ENCODE measurements at regions not wholly inside any gene's neighbourhood (a gene's known extent, or its start where the extent isn't known, plus 50 kb on each side); places are given as distances from the start of the nearest gene placed in this dataset.
"Not testable (repeated sequence)": the region's sequence is repeated elsewhere in the genome, so short reads cannot be mapped to it uniquely, and the experiment has no call there.

GRCh38 chr7:52749880-52750279 is 285.6 kb upstream of the POM121L12 start:
- Mint-ChIP-seq H3K9me3 (peaks cover 48% of the 10 kb centered on the region), H3K4me1 (ENCODE audit: low read depth) (no peaks in the 10 kb centered on the region), H3K27me3 (ENCODE audit: low read depth) (no peaks in the 10 kb centered on the region), H3K4me3 (ENCODE audit: low read depth) (no peak overlapping the region), H3K36me3 (ENCODE audit: low read depth) (no peaks in the 10 kb centered on the region), H3K27ac (no peak overlapping the region)
- DNase-seq (ENCODE audit: low spot score), result no peak
- intact Hi-C loops (cut with micrococcal nuclease), result no loop called here

GRCh38 chr7:52747817-52748216 is 287.6 kb upstream of the POM121L12 start:
- H3K4me3 Mint-ChIP-seq (ENCODE audit: low read depth), result no peak overlapping the region
- H3K4me1 Mint-ChIP-seq (ENCODE audit: low read depth), result no peaks in the 10 kb centered on the region
- DNase-seq (ENCODE audit: low spot score), result no peak
- H3K36me3 Mint-ChIP-seq (ENCODE audit: low read depth), result no peaks in the 10 kb centered on the region
- no peaks in the 10 kb centered on the region for H3K27me3 Mint-ChIP-seq (ENCODE audit: low read depth)
- H3K27ac Mint-ChIP-seq, result no peak overlapping the region
- peaks cover 46% of the 10 kb centered on the region for H3K9me3 Mint-ChIP-seq
- intact Hi-C loops (cut with micrococcal nuclease), result no loop called here

GRCh38 chr7:52741670-52742290 is 293.7 kb upstream of the POM121L12 start:
- H3K27ac Mint-ChIP-seq, result no peak overlapping the region
- no peak for DNase-seq (ENCODE audit: low spot score)
- no peaks in the 10 kb centered on the region for H3K4me1 Mint-ChIP-seq (ENCODE audit: low read depth)
- intact Hi-C loops (cut with micrococcal nuclease), result no loop called here
- H3K27me3 Mint-ChIP-seq (ENCODE audit: low read depth), result no peaks in the 10 kb centered on the region
- peaks cover 52% of the 10 kb centered on the region for H3K9me3 Mint-ChIP-seq
- H3K4me3 Mint-ChIP-seq (ENCODE audit: low read depth), result no peak overlapping the region
- no peaks in the 10 kb centered on the region for H3K36me3 Mint-ChIP-seq (ENCODE audit: low read depth)

DNA sequence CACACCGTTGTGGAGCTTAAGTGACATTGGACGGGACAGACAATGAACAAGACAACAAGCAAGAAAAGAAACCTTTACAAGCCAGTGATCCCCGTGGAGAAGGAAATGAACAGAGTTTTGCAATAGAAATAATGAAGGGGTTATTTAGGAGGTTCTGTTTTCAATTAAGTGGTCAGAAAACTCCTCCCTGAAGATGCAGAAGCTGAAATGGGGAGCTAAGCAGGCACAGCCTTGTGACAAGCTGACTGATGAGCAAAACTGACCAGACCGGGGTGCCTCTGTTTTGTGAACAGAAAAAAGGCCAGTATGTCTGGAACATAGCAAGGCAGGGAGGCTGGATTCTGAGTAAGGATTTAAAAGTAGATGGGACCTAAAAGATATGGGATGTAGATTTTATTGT is 299.8 kb upstream of the POM121L12 start:
- intact Hi-C loops (cut with micrococcal nuclease), result no loop called here
- Mint-ChIP-seq H3K4me1 (ENCODE audit: low read depth) (no peaks in the 10 kb centered on the region), H3K27ac (no peak overlapping the region), H3K36me3 (ENCODE audit: low read depth) (no peaks in the 10 kb centered on the region), H3K9me3 (peaks cover 40% of the 10 kb centered on the region), H3K4me3 (ENCODE audit: low read depth) (no peak overlapping the region), H3K27me3 (ENCODE audit: low read depth) (no peaks in the 10 kb centered on the region)
- no peak for DNase-seq (ENCODE audit: low spot score)

GRCh38 chr7:52728683-52729082 is 306.8 kb upstream of the POM121L12 start:
- DNase-seq (ENCODE audit: low spot score); H3K4me1 Mint-ChIP-seq (ENCODE audit: low read depth); H3K27me3 Mint-ChIP-seq (ENCODE audit: low read depth); intact Hi-C loops (cut with micrococcal nuclease); H3K27ac Mint-ChIP-seq; H3K36me3 Mint-ChIP-seq (ENCODE audit: low read depth); H3K4me3 Mint-ChIP-seq (ENCODE audit: low read depth): not testable (repeated sequence)
- peaks cover 34% of the 10 kb centered on the region for H3K9me3 Mint-ChIP-seq

DNA sequence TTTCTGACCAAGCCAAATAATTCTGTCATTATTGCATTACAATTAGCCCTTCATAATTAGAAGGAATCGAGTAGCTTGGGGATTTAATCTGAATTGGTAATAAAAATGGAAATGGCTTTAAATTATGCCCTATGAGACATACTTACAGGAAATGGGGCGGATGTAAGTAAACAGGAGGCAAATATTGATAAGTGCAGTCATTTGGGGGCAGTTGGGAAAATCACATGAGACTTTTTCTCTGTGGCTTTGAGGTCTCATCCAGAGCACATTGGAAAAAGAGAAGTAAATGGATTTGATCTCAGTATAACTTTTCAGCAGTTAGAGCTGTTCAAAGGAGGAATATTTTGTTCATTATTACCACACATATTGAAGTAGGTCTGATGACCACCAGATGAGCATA is 307.8 kb upstream of the POM121L12 start:
- H3K4me3 Mint-ChIP-seq (ENCODE audit: low read depth), result no peak overlapping the region
- DNase-seq (ENCODE audit: low spot score), result no peak
- H3K36me3 Mint-ChIP-seq (ENCODE audit: low read depth), result no peaks in the 10 kb centered on the region

GRCh38 chr7:52726986-52727385 is 308.4 kb upstream of the POM121L12 start:
- Mint-ChIP-seq H3K27ac (no peak overlapping the region), H3K9me3 (peaks cover 38% of the 10 kb centered on the region), H3K4me3 (ENCODE audit: low read depth) (no peak overlapping the region), H3K4me1 (ENCODE audit: low read depth) (no peaks in the 10 kb centered on the region), H3K27me3 (ENCODE audit: low read depth) (no peaks in the 10 kb centered on the region), H3K36me3 (ENCODE audit: low read depth) (no peaks in the 10 kb centered on the region)
- no peak for DNase-seq (ENCODE audit: low spot score)
- intact Hi-C loops (cut with micrococcal nuclease), result no loop called here

More for the DNA sequence above, 307.8 kb upstream of the POM121L12 start:
- Mint-ChIP-seq H3K9me3 (peaks cover 41% of the 10 kb centered on the region), H3K4me1 (ENCODE audit: low read depth) (no peaks in the 10 kb centered on the region), H3K27ac (no peak overlapping the region), H3K27me3 (ENCODE audit: low read depth) (no peaks in the 10 kb centered on the region)
- intact Hi-C loops (cut with micrococcal nuclease), result no loop called here

GRCh38 chr7:52726493-52726892 is 308.9 kb upstream of the POM121L12 start:
- Mint-ChIP-seq H3K4me3 (ENCODE audit: low read depth) (no peak overlapping the region), H3K9me3 (peaks cover 34% of the 10 kb centered on the region), H3K36me3 (ENCODE audit: low read depth) (no peaks in the 10 kb centered on the region), H3K27ac (no peak overlapping the region), H3K4me1 (ENCODE audit: low read depth) (no peaks in the 10 kb centered on the region), H3K27me3 (ENCODE audit: low read depth) (no peaks in the 10 kb centered on the region)
- no peak for DNase-seq (ENCODE audit: low spot score)
- intact Hi-C loops (cut with micrococcal nuclease), result no loop called here

GRCh38 chr7:52723606-52724005 is 311.8 kb upstream of the POM121L12 start:
- H3K27me3 Mint-ChIP-seq (ENCODE audit: low read depth), result no peaks in the 10 kb centered on the region
- no peak for DNase-seq (ENCODE audit: low spot score)
- H3K4me3 Mint-ChIP-seq (ENCODE audit: low read depth), result no peak overlapping the region
- H3K4me1 Mint-ChIP-seq (ENCODE audit: low read depth), result no peaks in the 10 kb centered on the region
- intact Hi-C loops (cut with micrococcal nuclease), result no loop called here
- no peak overlapping the region for H3K27ac Mint-ChIP-seq
- peaks cover 31% of the 10 kb centered on the region for H3K9me3 Mint-ChIP-seq
- H3K36me3 Mint-ChIP-seq (ENCODE audit: low read depth), result no peaks in the 10 kb centered on the region

DNA sequence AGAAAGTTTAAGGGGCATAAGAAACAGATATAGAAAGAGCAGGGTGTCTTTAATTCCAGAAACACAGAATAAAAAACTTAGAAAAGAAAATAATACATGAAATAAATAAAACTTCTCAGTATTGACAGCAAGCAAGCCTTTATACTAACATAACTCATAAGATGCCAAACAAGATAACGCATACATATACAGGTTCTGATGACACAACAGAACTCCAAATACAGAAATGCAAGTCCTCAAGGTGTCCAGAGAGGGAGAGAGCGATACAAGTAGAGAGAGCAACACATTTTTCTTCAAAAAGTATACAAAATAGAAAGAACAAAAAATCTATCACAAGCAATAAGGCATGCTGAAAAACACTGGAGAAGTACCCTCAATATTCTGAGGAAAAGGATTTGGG is 314.6 kb upstream of the POM121L12 start:
- no peak overlapping the region for H3K27ac Mint-ChIP-seq
- H3K36me3 Mint-ChIP-seq (ENCODE audit: low read depth), result no peaks in the 10 kb centered on the region
- H3K4me3 Mint-ChIP-seq (ENCODE audit: low read depth), result no peak overlapping the region
- no peak for DNase-seq (ENCODE audit: low spot score)
- H3K4me1 Mint-ChIP-seq (ENCODE audit: low read depth), result no peaks in the 10 kb centered on the region
- H3K27me3 Mint-ChIP-seq (ENCODE audit: low read depth), result no peaks in the 10 kb centered on the region
- intact Hi-C loops (cut with micrococcal nuclease), result no loop called here
- H3K9me3 Mint-ChIP-seq, result peaks cover 30% of the 10 kb centered on the region

GRCh38 chr7:52719677-52720076 is 315.8 kb upstream of the POM121L12 start:
- Mint-ChIP-seq H3K36me3 (ENCODE audit: low read depth) (no peaks in the 10 kb centered on the region), H3K27me3 (ENCODE audit: low read depth) (no peaks in the 10 kb centered on the region), H3K4me3 (ENCODE audit: low read depth) (no peak overlapping the region), H3K9me3 (peaks cover 34% of the 10 kb centered on the region), H3K27ac (no peak overlapping the region), H3K4me1 (ENCODE audit: low read depth) (no peaks in the 10 kb centered on the region)
- intact Hi-C loops (cut with micrococcal nuclease), result no loop called here
- no peak for DNase-seq (ENCODE audit: low spot score)

DNA sequence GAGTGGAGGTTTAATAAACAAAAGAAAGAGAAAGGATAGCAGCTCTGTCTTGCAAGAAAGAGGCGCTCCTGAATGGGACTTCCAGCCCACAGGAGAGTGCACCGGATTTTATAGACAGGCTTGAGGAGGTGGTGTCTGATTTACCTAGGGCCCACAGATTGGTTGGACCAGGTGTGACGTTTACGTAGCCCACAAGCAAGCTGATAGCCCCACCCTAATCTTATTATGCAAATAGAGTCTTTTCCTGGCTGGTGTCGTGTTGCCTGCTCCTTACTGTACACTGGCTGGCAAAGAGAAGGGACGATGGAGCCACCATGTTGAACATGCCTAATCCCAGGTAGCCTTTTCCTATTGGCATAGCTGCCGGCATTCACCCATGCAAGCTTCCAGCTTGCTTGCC is 319.7 kb upstream of the POM121L12 start:
- no peaks in the 10 kb centered on the region for H3K27me3 Mint-ChIP-seq (ENCODE audit: low read depth)
- peaks cover 55% of the 10 kb centered on the region for H3K9me3 Mint-ChIP-seq
- no peaks in the 10 kb centered on the region for H3K4me1 Mint-ChIP-seq (ENCODE audit: low read depth)
- DNase-seq (ENCODE audit: low spot score), result no peak
- H3K36me3 Mint-ChIP-seq (ENCODE audit: low read depth), result no peaks in the 10 kb centered on the region
- intact Hi-C loops (cut with micrococcal nuclease), result no loop called here
- no peak overlapping the region for H3K4me3 Mint-ChIP-seq (ENCODE audit: low read depth)
- no peak overlapping the region for H3K27ac Mint-ChIP-seq

- Mint-ChIP-seq H3K4me3 (ENCODE audit: low read depth) (no peak overlapping the region), H3K9me3 (peaks cover 62% of the 10 kb centered on the region), H3K27ac (no peak overlapping the region), H3K36me3 (ENCODE audit: low read depth) (no peaks in the 10 kb centered on the region), H3K27me3 (ENCODE audit: low read depth) (no peaks in the 10 kb centered on the region), H3K4me1 (ENCODE audit: low read depth) (no peaks in the 10 kb centered on the region)
- DNase-seq (ENCODE audit: low spot score), result no peak
- intact Hi-C loops (cut with micrococcal nuclease), result no loop called here
Measured at GRCh38 chr7:52712938-52713337, 322.5 kb upstream of the POM121L12 start.

DNA sequence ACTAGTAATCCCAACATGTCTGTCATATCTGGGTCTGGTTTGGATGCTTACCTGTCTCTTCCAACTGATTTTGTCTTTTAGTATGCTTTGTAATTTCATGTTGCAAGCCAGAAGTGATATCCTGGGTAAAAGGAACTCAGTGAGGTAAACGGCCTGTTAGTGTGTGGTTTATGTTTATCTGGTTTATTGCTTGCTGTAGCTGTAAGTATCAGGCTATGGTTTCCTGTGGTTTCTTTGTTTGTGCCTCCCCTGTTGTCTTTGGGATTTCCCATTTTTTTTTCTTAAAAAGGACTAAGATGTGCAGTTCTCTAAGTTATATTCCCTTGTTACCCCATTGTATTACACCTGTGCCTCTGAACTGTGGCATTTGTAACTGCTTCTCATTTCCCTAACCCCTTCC is 323.5 kb upstream of the POM121L12 start:
- intact Hi-C loops (cut with micrococcal nuclease), result no loop called here
- H3K27me3 Mint-ChIP-seq (ENCODE audit: low read depth), result no peaks in the 10 kb centered on the region
- H3K36me3 Mint-ChIP-seq (ENCODE audit: low read depth), result no peaks in the 10 kb centered on the region
- no peak overlapping the region for H3K4me3 Mint-ChIP-seq (ENCODE audit: low read depth)
- no peaks in the 10 kb centered on the region for H3K4me1 Mint-ChIP-seq (ENCODE audit: low read depth)
- DNase-seq (ENCODE audit: low spot score), result no peak
- peaks cover 56% of the 10 kb centered on the region for H3K9me3 Mint-ChIP-seq
- no peak overlapping the region for H3K27ac Mint-ChIP-seq

Data from activated T-helper 2 cell treated with anti-CD3 and anti-CD28 coated beads, Interferon-gamma antibody, Interleukin-2, Interleukin-4, amounts not matched to agents 10 μg/mL and 5 μg/mL and 100 μg/mL, durations not matched to agents 14 hours and 24 hours and 36 hours (primary cell).